K562 (cell line): ENCODE measurements at regions not wholly inside any gene's neighbourhood (a gene's known extent, or its start where the extent isn't known, plus 50 kb on each side); places are given as distances from the start of the nearest gene placed in this dataset.

Experiments used
- BRD4 ChIP-seq: fragments of 200-600 bp; sonication (generic); IDR thresholded peaks from 2 replicates; pipeline ENCODE4 v1.6.1; 2017; ENCODE audit warnings: inconsistent platforms
- HIVEP1 ChIP-seq: fragments of 250-450 bp; sonication (Bioruptor Pico); IDR thresholded peaks from 2 replicates; pipeline ENCODE4 v1.4.0; 2020; ENCODE audit warnings: mild to moderate bottlenecking
- KLF13 ChIP-seq: fragments of 450-650 bp; IDR thresholded peaks from 2 replicates; pipeline ENCODE4 v1.6.1; 2016; ENCODE audit warnings: missing genetic modification characterization, low read depth, mild to moderate bottlenecking, missing compliant biosample characterization, moderate library complexity, borderline replicate concordance
- NUFIP1 ChIP-seq: fragments of 450-650 bp; IDR thresholded peaks from 2 replicates; pipeline ENCODE4 v1.6.1; 2018; ENCODE audit not compliant: partially characterized antibody
- PURB ChIP-seq: sonication (generic); formaldehyde crosslinking; IDR thresholded peaks from 2 replicates; pipeline ENCODE4 v1.9.0; 2021; ENCODE audit warnings: low read depth, mild to moderate bottlenecking, missing genetic modification reagents
- TAF15 ChIP-seq: fragments of 200-400 bp; formaldehyde crosslinking; IDR thresholded peaks from 2 replicates; pipeline ENCODE4 v1.6.1; 2017; ENCODE audit warnings: mild to moderate bottlenecking, low read depth, low read length, moderate library complexity
- TBL1XR1 ChIP-seq, 2 experiments: IDR thresholded peaks; 2 replicates each; pipeline ENCODE4 v1.6.1; 2012; ENCODE audit warnings: improper control_type of control experiment in 2 of 2, low read length in 2 of 2, mild to moderate bottlenecking in 1 of 2
- TCF7 ChIP-seq: sonication (generic); IDR thresholded peaks from 2 replicates; pipeline ENCODE4 v1.6.1; 2016; ENCODE audit warnings: antibody characterized with exemption, borderline replicate concordance
- ZFP1 ChIP-seq: fragments of 450-650 bp; formaldehyde crosslinking; IDR thresholded peaks from 2 replicates; pipeline ENCODE4 v1.4.0; 2020; ENCODE audit warnings: mild to moderate bottlenecking, mixed read lengths
- ZNF239 ChIP-seq: fragments of 250-450 bp; sonication (Bioruptor Pico); IDR thresholded peaks from 2 replicates; pipeline ENCODE4 v1.4.0; 2020; ENCODE audit warnings: mild to moderate bottlenecking
- TF ChIP-seq, protein P1 (sequence below), 2 experiments: fragments of 450-650 bp; IDR thresholded peaks; 2 replicates each; pipeline ENCODE4 v1.6.1; 2016; ENCODE audit warnings: mild to moderate bottlenecking in 2 of 2, borderline replicate concordance in 1 of 2, low read depth in 1 of 2, moderate library complexity in 1 of 2

DNA sequence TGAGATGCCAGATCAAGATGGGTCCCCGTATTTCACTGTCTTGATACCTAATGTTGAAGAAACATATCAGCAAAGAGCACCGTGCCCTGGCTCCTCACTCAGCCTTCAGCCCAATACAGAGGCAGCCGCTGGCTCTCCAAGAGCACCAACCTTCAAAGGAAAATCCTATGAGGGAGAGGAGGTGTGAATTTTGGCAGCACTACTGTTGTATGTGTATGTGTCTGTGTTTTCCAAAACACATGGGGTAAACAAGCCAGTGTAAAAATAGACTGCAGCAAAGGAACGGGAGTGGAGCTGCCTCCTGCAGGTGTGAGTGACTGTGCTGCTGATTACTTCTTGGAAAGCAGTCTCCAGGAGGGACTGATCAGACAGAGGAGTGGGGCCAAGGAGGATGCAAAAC is 194.0 kb upstream of the CDH5 start (continued):
- TF ChIP-seq, protein P1, sequence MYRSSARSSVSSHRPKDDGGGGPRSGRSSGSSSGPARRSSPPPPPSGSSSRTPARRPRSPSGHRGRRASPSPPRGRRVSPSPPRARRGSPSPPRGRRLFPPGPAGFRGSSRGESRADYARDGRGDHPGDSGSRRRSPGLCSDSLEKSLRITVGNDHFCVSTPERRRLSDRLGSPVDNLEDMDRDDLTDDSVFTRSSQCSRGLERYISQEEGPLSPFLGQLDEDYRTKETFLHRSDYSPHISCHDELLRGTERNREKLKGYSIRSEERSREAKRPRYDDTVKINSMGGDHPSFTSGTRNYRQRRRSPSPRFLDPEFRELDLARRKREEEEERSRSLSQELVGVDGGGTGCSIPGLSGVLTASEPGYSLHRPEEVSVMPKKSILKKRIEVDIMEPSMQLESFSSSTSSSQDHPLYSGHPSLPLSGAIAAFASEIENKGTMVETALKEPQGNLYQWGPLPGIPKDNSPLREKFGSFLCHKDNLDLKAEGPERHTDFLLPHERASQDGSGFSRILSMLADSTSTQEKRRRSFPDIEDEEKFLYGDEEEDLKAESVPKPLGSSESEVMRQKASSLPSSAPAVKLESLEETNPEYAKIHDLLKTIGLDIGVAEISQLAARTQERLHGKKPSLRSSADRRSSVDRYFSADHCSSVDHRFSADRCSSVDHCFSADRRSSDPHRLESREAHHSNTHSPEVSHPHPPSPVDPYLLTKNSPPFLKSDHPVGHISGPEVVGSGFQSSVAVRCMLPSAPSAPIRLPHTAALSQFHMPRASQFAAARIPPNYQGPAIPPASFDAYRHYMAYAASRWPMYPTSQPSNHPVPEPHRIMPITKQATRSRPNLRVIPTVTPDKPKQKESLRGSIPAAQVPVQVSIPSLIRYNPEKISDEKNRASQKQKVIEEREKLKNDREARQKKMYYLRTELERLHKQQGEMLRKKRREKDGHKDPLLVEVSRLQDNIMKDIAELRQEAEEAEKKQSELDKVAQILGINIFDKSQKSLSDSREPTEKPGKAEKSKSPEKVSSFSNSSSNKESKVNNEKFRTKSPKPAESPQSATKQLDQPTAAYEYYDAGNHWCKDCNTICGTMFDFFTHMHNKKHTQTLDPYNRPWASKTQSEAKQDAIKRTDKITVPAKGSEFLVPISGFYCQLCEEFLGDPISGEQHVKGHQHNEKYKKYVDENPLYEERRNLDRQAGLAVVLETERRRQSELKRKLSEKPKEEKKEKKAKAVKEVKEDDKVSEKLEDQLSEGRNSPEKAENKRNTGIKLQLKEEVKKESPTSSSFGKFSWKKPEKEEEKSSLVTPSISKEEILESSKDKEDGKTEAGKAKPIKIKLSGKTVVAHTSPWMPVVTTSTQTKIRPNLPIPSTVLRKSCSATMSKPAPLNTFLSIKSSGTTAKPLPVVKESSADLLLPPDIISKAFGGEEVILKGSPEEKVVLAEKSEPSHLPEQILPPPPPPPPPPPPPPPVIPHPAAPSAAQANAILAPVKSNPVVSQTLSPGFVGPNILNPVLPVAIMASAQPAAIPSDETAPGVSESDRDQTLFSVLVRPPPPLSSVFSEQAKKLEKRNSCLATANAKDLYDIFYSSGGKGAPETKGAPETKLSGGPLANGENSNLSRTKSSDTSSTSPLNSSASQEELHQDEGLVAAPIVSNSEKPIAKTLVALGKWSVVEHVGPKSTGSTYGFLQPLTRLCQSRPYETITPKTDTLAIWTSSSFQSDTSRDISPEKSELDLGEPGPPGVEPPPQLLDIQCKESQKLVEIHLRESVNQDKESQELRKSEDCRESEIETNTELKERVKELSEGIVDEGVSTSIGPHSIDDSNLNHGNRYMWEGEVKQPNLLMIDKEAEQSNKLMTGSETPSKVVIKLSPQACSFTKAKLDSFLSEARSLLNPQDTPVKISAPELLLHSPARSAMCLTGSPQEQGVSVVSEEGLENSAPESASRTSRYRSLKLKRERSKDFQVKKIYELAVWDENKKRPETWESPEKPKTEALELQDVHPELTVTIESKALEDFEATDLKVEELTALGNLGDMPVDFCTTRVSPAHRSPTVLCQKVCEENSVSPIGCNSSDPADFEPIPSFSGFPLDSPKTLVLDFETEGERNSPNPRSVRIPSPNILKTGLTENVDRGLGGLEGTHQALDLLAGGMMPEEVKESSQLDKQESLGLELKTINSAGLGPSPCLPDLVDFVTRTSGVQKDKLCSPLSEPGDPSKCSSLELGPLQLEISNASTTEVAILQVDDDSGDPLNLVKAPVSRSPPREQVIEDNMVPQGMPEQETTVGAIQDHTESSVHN (IDR thresholded peaks at IDR 0.05; ENCODE audit: borderline replicate concordance in 1 of 2, low read depth in 1 of 2) = no peak
- TF ChIP-seq ZFP1 (CRISPR knock-in tag) (no peak), ZNF239 (CRISPR knock-in tag) (no peak), PURB (no peak), TAF15 (no peak), NUFIP1 (no peak), BRD4 (no peak), TBL1XR1 (IDR thresholded peaks at IDR 0.05; ENCODE audit: low read length in 2 of 2) (no peak), TCF7 (no peak), HIVEP1 (no peak), KLF13 (tag) (no peak)
